H1 (cell line): ENCODE measurements at regions not wholly inside any gene's neighbourhood (a gene's known extent, or its start where the extent isn't known, plus 50 kb on each side); places are given as distances from the start of the nearest gene placed in this dataset.

Experiments used
- CTCF ChIA-PET: fragments of 300-600 bp; sonication (Branson Sonifier 250); formaldehyde crosslinking; loops from one replicate; lab custom pipeline; 2021; ENCODE audit not compliant: partially characterized antibody; lab: Charles Lee
- POLR2A ChIA-PET: fragments of 300-600 bp; sonication (Branson Sonifier 250); formaldehyde crosslinking; loops from one replicate; lab custom pipeline; 2021; ENCODE audit warnings: inconsistent platforms; ENCODE audit not compliant: partially characterized antibody; lab: Charles Lee
- DNase-seq, 2 experiments: peaks; one replicate each; pipeline versions ENCODE4 v3.0.0 to v3.0.0-alpha.2; 2010 to 2022; ENCODE audit warnings: low spot score in 2 of 2, low read depth in 1 of 2, mixed read lengths in 1 of 2
- FAIRE-seq: peaks from 2 replicates; lab custom pipeline; 2011; peaks lifted over from hg19 to GRCh38; lab: Jason Lieb, UNC
- H2AFZ ChIP-seq: 2 replicates; pipeline ENCODE4 v1.8.1; 2012; ENCODE audit warnings: low read length, inconsistent platforms
- H2AK5ac ChIP-seq: 2 replicates; pipeline ENCODE4 v1.6.1; 2013; ENCODE audit warnings: low read depth, low read length
- H2BK120ac ChIP-seq: replicated peaks from 2 replicates; pipeline ENCODE3; 2013; ENCODE audit warnings: low read depth, low read length, inconsistent platforms
- H2BK12ac ChIP-seq: 2 replicates; pipeline ENCODE4 v1.6.1; 2013; ENCODE audit warnings: low read depth, low read length
- H2BK15ac ChIP-seq: 2 replicates; pipeline ENCODE4 v1.6.1; 2013; ENCODE audit warnings: low read length
- H2BK20ac ChIP-seq: 2 replicates; pipeline ENCODE4 v1.6.1; 2013; ENCODE audit warnings: low read length
- H2BK5ac ChIP-seq: 2 replicates; pipeline ENCODE4 v1.6.1; 2013; ENCODE audit warnings: low read depth, low read length
- H3K14ac ChIP-seq: 2 replicates; pipeline ENCODE4 v1.6.1; 2013; ENCODE audit warnings: inconsistent platforms; ENCODE audit not compliant: insufficient read length
- H3K18ac ChIP-seq: 2 replicates; pipeline ENCODE4 v1.6.1; 2013; ENCODE audit warnings: low read length; ENCODE audit errors: extremely low read depth
- H3K23ac ChIP-seq: 2 replicates; pipeline ENCODE4 v1.6.1; 2013; ENCODE audit warnings: inconsistent platforms; ENCODE audit not compliant: insufficient read length
- H3K23me2 ChIP-seq: 2 replicates; pipeline ENCODE4 v1.6.1; 2013; ENCODE audit warnings: low read depth, low read length
- H3K27ac ChIP-seq: 2 replicates; pipeline ENCODE4 v1.6.1; 2011; ENCODE audit warnings: low read depth, low read length, inconsistent platforms
- H3K27me3 ChIP-seq, 4 experiments: replicated peaks in 1 of 4; 1 replicate in 1 of 4; 2 replicates in 3 of 4; pipeline versions ENCODE4 v1.6.1 to v1.8.1; 2011 to 2013; ENCODE audit warnings: low read length in 3 of 4, mild to moderate bottlenecking in 3 of 4, inconsistent platforms in 2 of 4, mixed read lengths in 2 of 4, moderate library complexity in 1 of 4; ENCODE audit not compliant: control insufficient read depth in 3 of 4, insufficient read depth in 3 of 4; ENCODE audit errors: extremely low read depth in 1 of 4
- H3K36me3 ChIP-seq, 4 experiments: 2 replicates each; pipeline versions ENCODE4 v1.6.1 to v1.8.1; 2011 to 2013; ENCODE audit warnings: mild to moderate bottlenecking in 4 of 4, low read length in 3 of 4, moderate library complexity in 2 of 4, control low read depth in 1 of 4, inconsistent platforms in 1 of 4; ENCODE audit not compliant: insufficient read depth in 4 of 4, control insufficient read depth in 2 of 4
- H3K4ac ChIP-seq: replicated peaks from 2 replicates; pipeline ENCODE3; 2013; ENCODE audit warnings: low read length, low read depth, mixed read lengths, inconsistent platforms; ENCODE audit not compliant: insufficient read length
- H3K4me1 ChIP-seq, 4 experiments: replicated peaks in 1 of 4; 1 replicate in 1 of 4; 2 replicates in 3 of 4; pipeline versions ENCODE4 v1.6.1 to v1.8.1; 2011 to 2013; ENCODE audit warnings: low read length in 3 of 4, inconsistent platforms in 2 of 4, mixed read lengths in 1 of 4; ENCODE audit not compliant: insufficient read depth in 4 of 4, control insufficient read depth in 3 of 4
- H3K4me2 ChIP-seq, 2 experiments: 2 replicates each; pipeline versions ENCODE4 v1.6.1 to v1.8.1; 2011 to 2013; ENCODE audit warnings: low read depth in 2 of 2, low read length in 2 of 2, control low read depth in 1 of 2, inconsistent platforms in 1 of 2, mild to moderate bottlenecking in 1 of 2; ENCODE audit not compliant: insufficient read depth in 1 of 2
- H3K4me3 ChIP-seq, 4 experiments: fragments of 200-600, 300-600 bp in 1 of 4; sonication (generic), shearing (Covaris generic), sonication (Bioruptor Twin) in 1 of 4; 2 replicates each; pipeline versions ENCODE4 v1.5.1 to v1.8.1; 2011 to 2016; ENCODE audit warnings: low read length in 4 of 4, low read depth in 3 of 4, control low read depth in 2 of 4, inconsistent platforms in 2 of 4, mild to moderate bottlenecking in 2 of 4, mixed read lengths in 1 of 4, moderate library complexity in 1 of 4; ENCODE audit not compliant: insufficient read depth in 2 of 4; ENCODE audit errors: extremely low read depth in 1 of 4
- H3K56ac ChIP-seq: replicated peaks from 2 replicates; pipeline ENCODE3; 2013; ENCODE audit warnings: low read depth, mild to moderate bottlenecking, mixed read lengths, low read length, inconsistent platforms; ENCODE audit not compliant: insufficient read length
- H3K79me1 ChIP-seq: 2 replicates; pipeline ENCODE4 v1.6.1; 2013; ENCODE audit warnings: low read depth, low read length, control low read depth
- H3K79me2 ChIP-seq, 2 experiments: 2 replicates each; pipeline versions ENCODE4 v1.6.1 to v1.8.1; 2012 to 2013; ENCODE audit warnings: low read length in 2 of 2, mild to moderate bottlenecking in 2 of 2, inconsistent platforms in 1 of 2; ENCODE audit not compliant: insufficient read depth in 2 of 2, control insufficient read depth in 1 of 2
- H3K9ac ChIP-seq, 4 experiments: replicated peaks in 1 of 4; 1 replicate in 1 of 4; 2 replicates in 3 of 4; pipeline versions ENCODE4 v1.6.1 to v1.8.1; 2011 to 2013; ENCODE audit warnings: low read depth in 3 of 4, low read length in 3 of 4, control low read depth in 2 of 4, mild to moderate bottlenecking in 2 of 4, moderate library complexity in 2 of 4, inconsistent platforms in 1 of 4; ENCODE audit errors: extremely low read depth in 1 of 4
- H3K9me3 ChIP-seq, 2 experiments: 2 replicates each; pipeline versions ENCODE4 v1.6.1 to v1.8.1; 2012 to 2013; ENCODE audit warnings: mild to moderate bottlenecking in 2 of 2, moderate library complexity in 2 of 2, control low read depth in 1 of 2, inconsistent platforms in 1 of 2, low read depth in 1 of 2, low read length in 1 of 2, mixed read lengths in 1 of 2; ENCODE audit not compliant: insufficient read depth in 2 of 2
- H4K20me1 ChIP-seq, 2 experiments: replicated peaks in 1 of 2; 2 replicates each; pipeline versions ENCODE3 to v1.8.1; 2011 to 2013; ENCODE audit warnings: inconsistent platforms in 2 of 2, low read length in 2 of 2, mild to moderate bottlenecking in 1 of 2; ENCODE audit not compliant: insufficient read depth in 2 of 2, control insufficient read depth in 1 of 2
- H4K5ac ChIP-seq: 2 replicates; pipeline ENCODE4 v1.6.1; 2013; ENCODE audit warnings: low read length, low read depth, mixed read lengths, inconsistent platforms; ENCODE audit not compliant: insufficient read length
- H4K8ac ChIP-seq: 2 replicates; pipeline ENCODE4 v1.8.0; 2013; ENCODE audit warnings: mild to moderate bottlenecking, moderate library complexity, low read length, inconsistent platforms; ENCODE audit not compliant: insufficient read depth; ENCODE audit errors: extremely low read depth
- H4K91ac ChIP-seq: replicated peaks from 2 replicates; pipeline ENCODE3; 2013; ENCODE audit warnings: low read length, mixed read lengths, inconsistent platforms; ENCODE audit not compliant: insufficient read length
- BRCA1 ChIP-seq: IDR thresholded peaks from 2 replicates; pipeline ENCODE4 v1.6.1; 2012; ENCODE audit warnings: low read depth, low read length, improper control_type of control experiment
- CREB1 ChIP-seq: IDR thresholded peaks from 2 replicates; pipeline ENCODE4 v1.6.1; 2012; ENCODE audit warnings: inconsistent platforms
- GTF2F1 ChIP-seq: IDR thresholded peaks from 2 replicates; pipeline ENCODE4 v1.6.1; 2012; ENCODE audit warnings: low read depth, low read length, improper control_type of control experiment, borderline replicate concordance
- KDM4A ChIP-seq: IDR thresholded peaks from one replicate; pipeline ENCODE4 v1.7.1; 2012; ENCODE audit warnings: low read depth, mild to moderate bottlenecking, moderate library complexity, low read length, inconsistent platforms; ENCODE audit not compliant: severe bottlenecking
- POLR2A ChIP-seq, 2 experiments: IDR thresholded peaks; 1 replicate in 1 of 2; 2 replicates in 1 of 2; pipeline ENCODE4 v1.6.1; 2011; ENCODE audit warnings: low read depth in 2 of 2, low read length in 2 of 2, mild to moderate bottlenecking in 2 of 2; ENCODE audit errors: control extremely low read depth in 1 of 2
- RFX5 ChIP-seq: IDR thresholded peaks from 2 replicates; pipeline ENCODE4 v1.6.1; 2011; ENCODE audit warnings: low read depth, low read length, improper control_type of control experiment, borderline replicate concordance
- WGBS, 2 experiments: shearing (Covaris generic) in 1 of 2; methylation state at CpG; one replicate each; pipeline versions ENCODE4 v1.1.6 to v1.1.7; 2013 to 2015; ENCODE audit warnings: low lambda C conversion rate in 2 of 2, mixed read lengths in 2 of 2, inconsistent platforms in 1 of 2, low coverage in 1 of 2, missing lambda C conversion rate in 1 of 2; ENCODE audit not compliant: insufficient replicate concordance in 2 of 2, insufficient coverage in 1 of 2, insufficient read length in 1 of 2; ENCODE audit errors: extremely low coverage in 1 of 2, missing lambda C conversion rate in 1 of 2; 5-methylcytosine and 5-hydroxymethylcytosine counted together

DNA sequence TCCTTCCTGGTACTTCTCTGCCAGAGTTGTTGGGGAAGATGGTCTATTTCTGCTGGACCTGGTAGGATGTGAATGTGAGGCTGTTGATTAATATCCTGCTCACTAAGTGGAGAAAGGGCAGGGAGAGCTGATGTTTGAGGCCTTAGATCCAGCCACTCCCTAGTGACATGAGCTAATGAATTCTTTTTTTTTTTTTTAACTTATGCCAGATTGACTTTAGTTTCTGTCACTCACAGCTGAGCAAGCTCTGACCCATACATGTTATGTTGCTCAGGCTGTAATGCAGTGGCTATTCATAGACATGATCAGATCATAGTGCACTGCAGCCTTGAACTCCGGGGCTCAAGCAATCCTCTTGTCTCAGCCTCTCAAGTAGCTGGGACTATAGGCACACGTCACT is 75.1 kb upstream of the SPRY4 start:
- CTCF ChIA-PET: interaction anchor here (0.6 to 1.5 kb wide), 3 partner anchors 37 to 75 kb away, joined by 3 to 4 read pairs (median 4); partner anchors contain the start of gene SPRY4
- Histone ChIP-seq H3K14ac (no peak overlapping the region), H2BK120ac (no peak overlapping the region), H3K56ac (no peak overlapping the region), H3K4ac (no peak overlapping the region), H4K5ac (no peak overlapping the region), H3K18ac (peak overlapping the region; percentile 27; the same call in 1 of the 2 replicates), H4K8ac (no peak overlapping the region), H2BK20ac (peak overlapping the region; percentile 86; the same call in 1 of the 2 replicates), H4K91ac (no peak overlapping the region), H3K4me3 (no peak overlapping the region), H3K9me3 (peaks cover 5 to 7% of the 10 kb centered on the region in 2 experiments), H2AFZ (no peak overlapping the region), H2BK15ac (no peak overlapping the region), H3K27me3 (no peaks in the 10 kb centered on the region), H3K23ac (no peak overlapping the region), H3K9ac (no peak overlapping the region), H3K23me2 (peaks cover 2% of the 10 kb centered on the region; the same call in 1 of the 2 replicates), H3K27ac (no peak overlapping the region), H3K4me2 (no peak overlapping the region), H4K20me1 (no peaks in the 10 kb centered on the region), H2BK5ac (no peak overlapping the region), H3K36me3 (no peaks in the 10 kb centered on the region), H2BK12ac (no peak overlapping the region; the same call in 1 of the 2 replicates), H3K79me2 (no peaks in the 10 kb centered on the region; a peak in 1 of 4 replicates), H3K79me1 (no peaks in the 10 kb centered on the region), H2AK5ac (peak overlapping the region; percentile 1; the same call in 1 of the 2 replicates), H3K4me1 (peaks cover 3 to 9% (median 6%) of the 10 kb centered on the region in 4 experiments)
- FAIRE-seq (no peak), DNase-seq (no peak)
- TF ChIP-seq RFX5: no peak
- no peak for TF ChIP-seq CREB1
- TF ChIP-seq GTF2F1: no peak
- no peak for TF ChIP-seq BRCA1
- no peak for TF ChIP-seq KDM4A
- no peak for TF ChIP-seq POLR2A (IDR thresholded peaks at IDR 0.05; ENCODE audit: control extremely low read depth in 1 of 2, low read depth in 2 of 2, low read length in 2 of 2)
- POLR2A ChIA-PET: interaction anchor here (1.4 kb wide), 2 partner anchors 43 to 76 kb away, joined by 3 to 5 read pairs; no protein-coding TSS in a partner anchor
- 87% methylated on average over 2 of the region's 2 CpGs; no CpG with 5 or more reads in 1 of the 2 experiments for WGBS, 2 experiments
